Bronchial epithelial cell (primary cell): ENCODE measurements at regions not wholly inside any gene's neighbourhood (a gene's known extent, or its start where the extent isn't known, plus 50 kb on each side); places are given as distances from the start of the nearest gene placed in this dataset.

Experiments used
- DNase-seq: peaks from one replicate; pipeline ENCODE4 v3.0.0-alpha.2; 2010; ENCODE audit warnings: low read depth
- FAIRE-seq: peaks from 2 replicates; lab custom pipeline; 2011; peaks lifted over from hg19 to GRCh38; lab: Jason Lieb, UNC
- H3K27me3 ChIP-seq: 2 replicates; pipeline ENCODE4 v1.5.1; 2011; ENCODE audit warnings: low read length; ENCODE audit not compliant: control insufficient read depth, insufficient read depth
- H3K36me3 ChIP-seq: 2 replicates; pipeline ENCODE4 v1.5.1; 2011; ENCODE audit warnings: low read length; ENCODE audit not compliant: control insufficient read depth, insufficient read depth
- H3K4me3 ChIP-seq: 2 replicates; pipeline ENCODE4 v1.5.1; 2011; ENCODE audit warnings: mild to moderate bottlenecking, low read depth, low read length, control low read depth
- CTCF ChIP-seq: IDR thresholded peaks from 2 replicates; pipeline ENCODE4 v1.5.1; 2011; ENCODE audit warnings: mild to moderate bottlenecking, moderate library complexity, low read length, control low read depth, inconsistent platforms; ENCODE audit not compliant: insufficient read depth, severe bottlenecking

GRCh38 chr6:1028723-1029122 lies 283.2 kb upstream of the FOXQ1 start:
- Histone ChIP-seq H3K36me3 (no peaks in the 10 kb centered on the region), H3K4me3 (no peak overlapping the region), H3K27me3 (peaks cover 3% of the 10 kb centered on the region)
- DNase-seq, result no peak
- no peak for TF ChIP-seq CTCF
- FAIRE-seq, result no peak

GRCh38 chr6:1027795-1028569 lies 283.9 kb upstream of the FOXQ1 start:
- H3K36me3 ChIP-seq, result no peaks in the 10 kb centered on the region
- FAIRE-seq (no peak), DNase-seq (no peak)
- no peak overlapping the region for H3K4me3 ChIP-seq
- no peak for TF ChIP-seq CTCF
- H3K27me3 ChIP-seq, result peaks cover 3% of the 10 kb centered on the region

GRCh38 chr6:1027109-1027794 lies 284.6 kb upstream of the FOXQ1 start:
- no peak for TF ChIP-seq CTCF
- Histone ChIP-seq H3K27me3 (peaks cover 3% of the 10 kb centered on the region), H3K36me3 (no peaks in the 10 kb centered on the region), H3K4me3 (no peak overlapping the region)
- DNase-seq, result peak; percentile 64
- no peak for FAIRE-seq

- TF ChIP-seq CTCF, result no peak
- no peak for DNase-seq
- H3K36me3 ChIP-seq, result no peaks in the 10 kb centered on the region
- no peak overlapping the region for H3K4me3 ChIP-seq
- FAIRE-seq, result no peak
- peaks cover 3% of the 10 kb centered on the region for H3K27me3 ChIP-seq
Observed at GRCh38 chr6:1025821-1026220, 286.1 kb upstream of the FOXQ1 start.

- Histone ChIP-seq H3K36me3 (no peaks in the 10 kb centered on the region), H3K4me3 (no peak overlapping the region), H3K27me3 (peaks cover 3% of the 10 kb centered on the region)
- FAIRE-seq (no peak), DNase-seq (peak; percentile 54)
- TF ChIP-seq CTCF, result no peak
Observed at GRCh38 chr6:1024587-1024986, 287.3 kb upstream of the FOXQ1 start.
